Vagina (tissue), 2 donors: ENCODE measurements at regions not wholly inside any gene's neighbourhood (a gene's known extent, or its start where the extent isn't known, plus 50 kb on each side); places are given as distances from the start of the nearest gene placed in this dataset.
A peak's percentile ranks its signal among the peaks of the same experiment; 100 is the strongest.
"Not testable (repeated sequence)": the region's sequence is repeated elsewhere in the genome, so short reads cannot be mapped to it uniquely, and the experiment has no call there.

Experiments
- DNase-seq, 2 donors: peaks; one replicate each; pipeline ENCODE4 v3.0.0-alpha.2; 2017; ENCODE audit errors: extremely low spot score in 2 of 2
- H3K27ac ChIP-seq: fragments of 200-600 bp; sonication (generic); one replicate; pipeline ENCODE4 v1.5.1; 2019
- H3K27me3 ChIP-seq: fragments of 200-600 bp; sonication (generic); one replicate; pipeline ENCODE4 v1.5.1; 2019
- H3K36me3 ChIP-seq, 2 donors: fragments of 200-600 bp; sonication (generic); one replicate each; pipeline ENCODE4 v1.5.1; 2017 to 2019
- H3K4me1 ChIP-seq: fragments of 200-600 bp; sonication (generic); one replicate; pipeline ENCODE4 v1.5.1; 2019
- H3K4me3 ChIP-seq, 2 donors: fragments of 200-600 bp; sonication (generic); 1 replicate in 1 of 2; 2 replicates in 1 of 2; pipeline ENCODE4 v1.5.1; 2016 to 2019
- H3K9me3 ChIP-seq: fragments of 200-600 bp; sonication (generic); one replicate; pipeline ENCODE4 v1.5.1; 2019
- CTCF ChIP-seq, 3 experiments: fragments of 450-650 bp in 2 of 3; fragments of 200-600 bp in 1 of 3; sonication (generic) in 1 of 3; IDR thresholded peaks; one replicate each; pipeline ENCODE4 v1.5.1; 2017 to 2019; ENCODE audit warnings: antibody characterized with exemption in 3 of 3, mild to moderate bottlenecking in 2 of 3, moderate library complexity in 2 of 3
- POLR2A ChIP-seq, 2 donors: fragments of 450-650 bp; IDR thresholded peaks; one replicate each; pipeline ENCODE4 v1.6.1; 2017; ENCODE audit warnings: antibody characterized with exemption in 2 of 2, mild to moderate bottlenecking in 2 of 2, moderate library complexity in 2 of 2
- POLR2AphosphoS5 ChIP-seq, 2 donors: sonication (generic); formaldehyde crosslinking; IDR thresholded peaks; one replicate each; pipeline ENCODE4 v1.9.0; 2017; ENCODE audit warnings: antibody characterized with exemption in 2 of 2, mild to moderate bottlenecking in 2 of 2, low read depth in 1 of 2; ENCODE audit not compliant: insufficient read depth in 1 of 2
- intact Hi-C: fragments of 100-400 bp; cut with DNase I; formaldehyde crosslinking; loops from one replicate; pipeline ENCODE4 v1.15.1; 2023

GRCh38 chr1:81510701-81511100 lies 290.0 kb upstream of the ADGRL2 start:
- TF ChIP-seq POLR2AphosphoS5 (IDR thresholded peaks at IDR 0.05; ENCODE audit: insufficient read depth in 1 of 2, low read depth in 1 of 2), result no peak
- TF ChIP-seq CTCF (IDR thresholded peaks at IDR 0.05), result no peak
- no peak for TF ChIP-seq POLR2A (IDR thresholded peaks at IDR 0.05)
- Histone ChIP-seq H3K27ac (no peak overlapping the region), H3K27me3 (no peaks in the 10 kb centered on the region), H3K4me3 (no peak overlapping the region), H3K4me1 (peaks cover 6% of the 10 kb centered on the region), H3K9me3 (no peaks in the 10 kb centered on the region), H3K36me3 (no peaks in the 10 kb centered on the region)
- DNase-seq, result no peak
- intact Hi-C loops, result no loop called here

GRCh38 chr1:81509594-81509993 lies 291.1 kb upstream of the ADGRL2 start:
- H3K4me3 ChIP-seq, result no peak overlapping the region
- H3K27ac ChIP-seq, result no peak overlapping the region
- no peaks in the 10 kb centered on the region for H3K27me3 ChIP-seq
- TF ChIP-seq POLR2A (IDR thresholded peaks at IDR 0.05) (no peak), POLR2AphosphoS5 (IDR thresholded peaks at IDR 0.05; ENCODE audit: insufficient read depth in 1 of 2, low read depth in 1 of 2) (peak in 1 of 2 donors; percentile 56)
- H3K36me3 ChIP-seq, result no peaks in the 10 kb centered on the region
- peaks cover 6% of the 10 kb centered on the region for H3K4me1 ChIP-seq
- no peak for DNase-seq
- no peaks in the 10 kb centered on the region for H3K9me3 ChIP-seq
- intact Hi-C loops, result no loop called here

- intact Hi-C loops, result no loop called here
- Histone ChIP-seq H3K27me3 (no peaks in the 10 kb centered on the region), H3K9me3 (no peaks in the 10 kb centered on the region), H3K4me3 (no peak overlapping the region), H3K27ac (no peak overlapping the region), H3K4me1 (peaks cover 6% of the 10 kb centered on the region), H3K36me3 (no peaks in the 10 kb centered on the region)
- no peak for TF ChIP-seq CTCF (IDR thresholded peaks at IDR 0.05)
- TF ChIP-seq POLR2A (IDR thresholded peaks at IDR 0.05), result no peak
- no peak for TF ChIP-seq POLR2AphosphoS5 (IDR thresholded peaks at IDR 0.05; ENCODE audit: insufficient read depth in 1 of 2, low read depth in 1 of 2)
- no peak for DNase-seq
Measured at GRCh38 chr1:81506699-81507098, 294.0 kb upstream of the ADGRL2 start.

- H3K4me1 ChIP-seq, result peaks cover 6% of the 10 kb centered on the region
- H3K36me3 ChIP-seq, result no peaks in the 10 kb centered on the region
- DNase-seq, result no peak
- H3K27me3 ChIP-seq, result no peaks in the 10 kb centered on the region
- no peaks in the 10 kb centered on the region for H3K9me3 ChIP-seq
- H3K4me3 ChIP-seq, result no peak overlapping the region
- H3K27ac ChIP-seq, result no peak overlapping the region
- intact Hi-C loops, result no loop called here
- TF ChIP-seq CTCF (IDR thresholded peaks at IDR 0.05), result no peak
- no peak for TF ChIP-seq POLR2AphosphoS5 (IDR thresholded peaks at IDR 0.05; ENCODE audit: insufficient read depth in 1 of 2, low read depth in 1 of 2)
- TF ChIP-seq POLR2A (IDR thresholded peaks at IDR 0.05), result no peak
Measured at GRCh38 chr1:81505831-81506230, 294.9 kb upstream of the ADGRL2 start.

GRCh38 chr1:81504820-81505219 lies 295.9 kb upstream of the ADGRL2 start:
- intact Hi-C loops, H3K36me3 ChIP-seq, H3K9me3 ChIP-seq, H3K4me1 ChIP-seq, H3K27ac ChIP-seq, H3K4me3 ChIP-seq, H3K27me3 ChIP-seq, DNase-seq: not testable (repeated sequence)

- intact Hi-C loops, DNase-seq: not testable (repeated sequence)
Measured at GRCh38 chr1:81502705-81503104, 298.0 kb upstream of the ADGRL2 start.

GRCh38 chr1:81501485-81501884 lies 299.2 kb upstream of the ADGRL2 start:
- H3K4me3 ChIP-seq, H3K27me3 ChIP-seq, intact Hi-C loops: not testable (repeated sequence)

More at GRCh38 chr1:81502705-81503104, 298.0 kb upstream of the ADGRL2 start:
- not testable (repeated sequence) for H3K9me3 ChIP-seq, H3K4me3 ChIP-seq, H3K4me1 ChIP-seq, H3K27ac ChIP-seq, H3K36me3 ChIP-seq, H3K27me3 ChIP-seq

More at GRCh38 chr1:81501485-81501884, 299.2 kb upstream of the ADGRL2 start:
- not testable (repeated sequence) for H3K27ac ChIP-seq, H3K36me3 ChIP-seq, DNase-seq, H3K4me1 ChIP-seq, H3K9me3 ChIP-seq
